Vagina (tissue), 2 donors: ENCODE measurements at regions not wholly inside any gene's neighbourhood (a gene's known extent, or its start where the extent isn't known, plus 50 kb on each side); places are given as distances from the start of the nearest gene placed in this dataset.

Experiments
- POLR2AphosphoS5 ChIP-seq, 2 donors: sonication (generic); formaldehyde crosslinking; IDR thresholded peaks; one replicate each; pipeline ENCODE4 v1.9.0; 2017; ENCODE audit warnings: antibody characterized with exemption in 2 of 2, mild to moderate bottlenecking in 2 of 2, low read depth in 1 of 2; ENCODE audit not compliant: insufficient read depth in 1 of 2
- TF ChIP-seq, protein P1 (sequence below), 3 experiments: fragments of 450-650 bp in 2 of 3; fragments of 200-600 bp in 1 of 3; sonication (generic) in 1 of 3; IDR thresholded peaks; one replicate each; pipeline ENCODE4 v1.5.1; 2017 to 2019; ENCODE audit warnings: antibody characterized with exemption in 3 of 3, mild to moderate bottlenecking in 2 of 3, moderate library complexity in 2 of 3

DNA sequence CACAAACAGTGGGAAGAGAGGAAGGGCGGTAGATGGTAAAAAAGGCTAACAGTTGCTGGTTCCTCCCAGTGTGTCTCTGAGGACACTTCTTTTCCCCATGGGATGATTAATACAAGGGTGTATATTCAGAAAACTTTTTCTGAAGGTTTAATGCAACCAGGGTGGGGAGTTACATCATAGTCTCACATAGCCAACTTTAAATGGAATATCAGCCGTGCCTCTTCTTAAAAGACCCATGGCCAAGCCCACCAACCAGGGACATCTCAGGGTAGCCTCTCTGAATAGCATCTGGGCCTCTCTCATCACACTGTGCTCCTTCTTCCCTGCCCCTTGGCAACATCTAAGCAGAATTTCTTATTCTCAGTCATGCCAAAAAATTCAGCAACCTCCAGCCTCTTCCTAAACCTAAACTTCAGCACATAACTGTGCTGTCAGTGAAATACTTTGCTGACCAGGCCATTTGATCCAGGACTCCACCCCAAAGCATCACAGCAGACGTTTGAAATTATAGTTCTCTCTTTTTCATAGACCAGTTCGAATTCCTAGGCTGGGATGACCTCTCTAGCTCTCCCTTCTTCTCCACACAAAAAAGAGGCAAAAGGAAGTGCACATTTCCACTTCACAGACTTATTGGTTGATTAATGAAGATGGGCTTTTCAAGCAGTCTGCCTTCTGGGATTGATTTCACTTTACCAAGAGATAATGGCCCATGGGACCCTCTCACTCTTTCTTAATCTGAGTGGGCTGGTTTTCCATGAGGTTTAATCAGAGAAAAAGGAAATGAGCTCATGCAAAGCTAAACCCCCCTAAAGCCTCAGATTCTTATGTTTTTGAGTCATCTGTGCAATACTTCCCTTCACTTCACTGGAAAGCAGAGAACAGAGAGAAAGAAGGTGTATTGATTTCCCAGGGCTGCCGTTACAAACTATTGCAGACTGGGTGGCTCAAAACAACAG, 85.1 kb upstream of the RAI14 start:
- no peak for TF ChIP-seq POLR2AphosphoS5 (IDR thresholded peaks at IDR 0.05; ENCODE audit: insufficient read depth in 1 of 2, low read depth in 1 of 2)
- TF ChIP-seq, protein P1, sequence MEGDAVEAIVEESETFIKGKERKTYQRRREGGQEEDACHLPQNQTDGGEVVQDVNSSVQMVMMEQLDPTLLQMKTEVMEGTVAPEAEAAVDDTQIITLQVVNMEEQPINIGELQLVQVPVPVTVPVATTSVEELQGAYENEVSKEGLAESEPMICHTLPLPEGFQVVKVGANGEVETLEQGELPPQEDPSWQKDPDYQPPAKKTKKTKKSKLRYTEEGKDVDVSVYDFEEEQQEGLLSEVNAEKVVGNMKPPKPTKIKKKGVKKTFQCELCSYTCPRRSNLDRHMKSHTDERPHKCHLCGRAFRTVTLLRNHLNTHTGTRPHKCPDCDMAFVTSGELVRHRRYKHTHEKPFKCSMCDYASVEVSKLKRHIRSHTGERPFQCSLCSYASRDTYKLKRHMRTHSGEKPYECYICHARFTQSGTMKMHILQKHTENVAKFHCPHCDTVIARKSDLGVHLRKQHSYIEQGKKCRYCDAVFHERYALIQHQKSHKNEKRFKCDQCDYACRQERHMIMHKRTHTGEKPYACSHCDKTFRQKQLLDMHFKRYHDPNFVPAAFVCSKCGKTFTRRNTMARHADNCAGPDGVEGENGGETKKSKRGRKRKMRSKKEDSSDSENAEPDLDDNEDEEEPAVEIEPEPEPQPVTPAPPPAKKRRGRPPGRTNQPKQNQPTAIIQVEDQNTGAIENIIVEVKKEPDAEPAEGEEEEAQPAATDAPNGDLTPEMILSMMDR (IDR thresholded peaks at IDR 0.05): no peak
